Neural cell (in vitro differentiated cells): ENCODE measurements at regions not wholly inside any gene's neighbourhood (a gene's known extent, or its start where the extent isn't known, plus 50 kb on each side); places are given as distances from the start of the nearest gene placed in this dataset.

Experiments used
- H2AFZ ChIP-seq: fragments of 200-600, 300-800 bp; sonication (generic), shearing (Covaris generic); 2 replicates; pipeline ENCODE4 v1.6.0; 2014; ENCODE audit warnings: low read depth, mild to moderate bottlenecking, antibody characterized with exemption, low read length, moderate library complexity
- H3F3A ChIP-seq: fragments of 200-600 bp; shearing (Covaris generic); 2 replicates; pipeline ENCODE4 v1.6.1; 2016; ENCODE audit warnings: mild to moderate bottlenecking, moderate library complexity, mixed read lengths, antibody characterized with exemption, low read length; ENCODE audit not compliant: insufficient read depth, poor library complexity, severe bottlenecking
- H3K27ac ChIP-seq: fragments of 200-600, 300-800 bp; sonication (generic), shearing (Covaris generic); 2 replicates; pipeline ENCODE4 v1.5.1; 2014; ENCODE audit warnings: mild to moderate bottlenecking, low read length, moderate library complexity
- H3K27me3 ChIP-seq: fragments of 300-800, 200-600 bp; sonication (generic), shearing (Covaris generic); 2 replicates; pipeline ENCODE4 v1.6.0; 2014; ENCODE audit warnings: mild to moderate bottlenecking, low read depth, low read length, moderate library complexity; ENCODE audit not compliant: insufficient read depth
- H3K36me3 ChIP-seq: fragments of 300-800, 200-600 bp; sonication (generic), shearing (Covaris generic); 2 replicates; pipeline ENCODE4 v1.5.1; 2014; ENCODE audit warnings: mild to moderate bottlenecking, antibody characterized with exemption, low read length, moderate library complexity; ENCODE audit not compliant: insufficient read depth
- H3K4me2 ChIP-seq: fragments of 300-800, 200-600 bp; sonication (generic), shearing (Covaris generic); 2 replicates; pipeline ENCODE4 v1.6.0; 2014; ENCODE audit warnings: mild to moderate bottlenecking, low read length
- H3K4me3 ChIP-seq: fragments of 300-800, 200-600 bp; sonication (generic), shearing (Covaris generic); 2 replicates; pipeline ENCODE4 v1.5.1; 2014; ENCODE audit warnings: mild to moderate bottlenecking, low read length, moderate library complexity
- H3K79me2 ChIP-seq: fragments of 200-600 bp; shearing (Covaris generic); replicated peaks from 2 replicates; pipeline ENCODE4 v1.6.0; 2014; ENCODE audit warnings: mild to moderate bottlenecking, low read length, moderate library complexity; ENCODE audit not compliant: insufficient read depth
- H3K9ac ChIP-seq: fragments of 300-800, 200-600 bp; sonication (generic), shearing (Covaris generic); 2 replicates; pipeline ENCODE4 v1.6.1; 2016; ENCODE audit warnings: mild to moderate bottlenecking, low read length, mixed read lengths
- H3K9me2 ChIP-seq: fragments of 200-600 bp; shearing (Covaris generic); 2 replicates; pipeline ENCODE4 v1.6.1; 2016; ENCODE audit warnings: mild to moderate bottlenecking, low read length, mixed read lengths; ENCODE audit not compliant: insufficient read depth
- H3K9me3 ChIP-seq: fragments of 200-600, 300-800 bp; sonication (generic), shearing (Covaris generic); 2 replicates; pipeline ENCODE4 v1.6.1; 2016; ENCODE audit warnings: mild to moderate bottlenecking, mixed run types, low read length, moderate library complexity, mixed read lengths
- H4K20me1 ChIP-seq: fragments of 200-600 bp; shearing (Covaris generic); 2 replicates; pipeline ENCODE4 v1.6.1; 2016; ENCODE audit warnings: mild to moderate bottlenecking, mixed run types; ENCODE audit not compliant: insufficient read depth
- EP300 ChIP-seq: fragments of 450-650 bp; conservative IDR thresholded peaks from 2 replicates; pipeline ENCODE4 v1.6.1; 2014; ENCODE audit warnings: antibody characterized with exemption, mild to moderate bottlenecking, moderate library complexity; ENCODE audit not compliant: poor library complexity, severe bottlenecking
- EZH2 ChIP-seq: fragments of 200-600, 300-800 bp; shearing (Covaris generic), sonication (generic); IDR thresholded peaks from 2 replicates; pipeline ENCODE4 v1.6.1; 2014; ENCODE audit warnings: antibody characterized with exemption, low read length, borderline replicate concordance, mild to moderate bottlenecking; ENCODE audit not compliant: insufficient read depth, poor library complexity, severe bottlenecking
- MXI1 ChIP-seq: fragments of 450-650 bp; conservative IDR thresholded peaks from 2 replicates; pipeline ENCODE4 v1.6.1; 2014; ENCODE audit warnings: antibody characterized with exemption, mild to moderate bottlenecking; ENCODE audit not compliant: poor library complexity, severe bottlenecking
- POLR2AphosphoS5 ChIP-seq: IDR thresholded peaks from 2 replicates; pipeline ENCODE4 v1.6.1; 2012
- RAD21 ChIP-seq: fragments of 450-650 bp; conservative IDR thresholded peaks from 2 replicates; pipeline ENCODE4 v1.6.1; 2014; ENCODE audit warnings: antibody characterized with exemption, mild to moderate bottlenecking, moderate library complexity
- SMC3 ChIP-seq: fragments of 450-650 bp; conservative IDR thresholded peaks from 2 replicates; pipeline ENCODE4 v1.6.1; 2014; ENCODE audit warnings: antibody characterized with exemption, mild to moderate bottlenecking, moderate library complexity; ENCODE audit not compliant: poor library complexity
- TAF1 ChIP-seq: IDR thresholded peaks from 2 replicates; pipeline ENCODE4 v1.6.1; 2012; ENCODE audit warnings: low read depth
- TF ChIP-seq, protein P1 (sequence below): fragments of 450-650 bp; IDR thresholded peaks from 2 replicates; pipeline ENCODE4 v1.5.1; 2014; ENCODE audit warnings: antibody characterized with exemption, mild to moderate bottlenecking, moderate library complexity; ENCODE audit not compliant: poor library complexity, severe bottlenecking
- TF ChIP-seq, protein P2 (sequence below): IDR thresholded peaks from 2 replicates; pipeline ENCODE4 v1.6.1; 2012; ENCODE audit warnings: borderline replicate concordance

GRCh38 chr7:19464241-19464640 is 244.6 kb downstream of the POLR1F start:
- Histone ChIP-seq H4K20me1 (no peaks in the 10 kb centered on the region), H3K9me2 (no peaks in the 10 kb centered on the region), H3K9ac (no peak overlapping the region), H3K27me3 (no peaks in the 10 kb centered on the region), H3K36me3 (no peaks in the 10 kb centered on the region), H3K27ac (no peak overlapping the region), H2AFZ (no peak overlapping the region), H3K4me3 (no peak overlapping the region), H3F3A (no peaks in the 10 kb centered on the region), H3K79me2 (no peaks in the 10 kb centered on the region), H3K9me3 (no peaks in the 10 kb centered on the region), H3K4me2 (no peak overlapping the region)
- TF ChIP-seq SMC3, result no peak
- TF ChIP-seq MXI1, result no peak
- no peak for TF ChIP-seq POLR2AphosphoS5
- TF ChIP-seq EP300, result no peak
- TF ChIP-seq RAD21, result no peak
- TF ChIP-seq, protein P1, sequence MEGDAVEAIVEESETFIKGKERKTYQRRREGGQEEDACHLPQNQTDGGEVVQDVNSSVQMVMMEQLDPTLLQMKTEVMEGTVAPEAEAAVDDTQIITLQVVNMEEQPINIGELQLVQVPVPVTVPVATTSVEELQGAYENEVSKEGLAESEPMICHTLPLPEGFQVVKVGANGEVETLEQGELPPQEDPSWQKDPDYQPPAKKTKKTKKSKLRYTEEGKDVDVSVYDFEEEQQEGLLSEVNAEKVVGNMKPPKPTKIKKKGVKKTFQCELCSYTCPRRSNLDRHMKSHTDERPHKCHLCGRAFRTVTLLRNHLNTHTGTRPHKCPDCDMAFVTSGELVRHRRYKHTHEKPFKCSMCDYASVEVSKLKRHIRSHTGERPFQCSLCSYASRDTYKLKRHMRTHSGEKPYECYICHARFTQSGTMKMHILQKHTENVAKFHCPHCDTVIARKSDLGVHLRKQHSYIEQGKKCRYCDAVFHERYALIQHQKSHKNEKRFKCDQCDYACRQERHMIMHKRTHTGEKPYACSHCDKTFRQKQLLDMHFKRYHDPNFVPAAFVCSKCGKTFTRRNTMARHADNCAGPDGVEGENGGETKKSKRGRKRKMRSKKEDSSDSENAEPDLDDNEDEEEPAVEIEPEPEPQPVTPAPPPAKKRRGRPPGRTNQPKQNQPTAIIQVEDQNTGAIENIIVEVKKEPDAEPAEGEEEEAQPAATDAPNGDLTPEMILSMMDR, result no peak
- TF ChIP-seq TAF1, result no peak
- TF ChIP-seq, protein P2, sequence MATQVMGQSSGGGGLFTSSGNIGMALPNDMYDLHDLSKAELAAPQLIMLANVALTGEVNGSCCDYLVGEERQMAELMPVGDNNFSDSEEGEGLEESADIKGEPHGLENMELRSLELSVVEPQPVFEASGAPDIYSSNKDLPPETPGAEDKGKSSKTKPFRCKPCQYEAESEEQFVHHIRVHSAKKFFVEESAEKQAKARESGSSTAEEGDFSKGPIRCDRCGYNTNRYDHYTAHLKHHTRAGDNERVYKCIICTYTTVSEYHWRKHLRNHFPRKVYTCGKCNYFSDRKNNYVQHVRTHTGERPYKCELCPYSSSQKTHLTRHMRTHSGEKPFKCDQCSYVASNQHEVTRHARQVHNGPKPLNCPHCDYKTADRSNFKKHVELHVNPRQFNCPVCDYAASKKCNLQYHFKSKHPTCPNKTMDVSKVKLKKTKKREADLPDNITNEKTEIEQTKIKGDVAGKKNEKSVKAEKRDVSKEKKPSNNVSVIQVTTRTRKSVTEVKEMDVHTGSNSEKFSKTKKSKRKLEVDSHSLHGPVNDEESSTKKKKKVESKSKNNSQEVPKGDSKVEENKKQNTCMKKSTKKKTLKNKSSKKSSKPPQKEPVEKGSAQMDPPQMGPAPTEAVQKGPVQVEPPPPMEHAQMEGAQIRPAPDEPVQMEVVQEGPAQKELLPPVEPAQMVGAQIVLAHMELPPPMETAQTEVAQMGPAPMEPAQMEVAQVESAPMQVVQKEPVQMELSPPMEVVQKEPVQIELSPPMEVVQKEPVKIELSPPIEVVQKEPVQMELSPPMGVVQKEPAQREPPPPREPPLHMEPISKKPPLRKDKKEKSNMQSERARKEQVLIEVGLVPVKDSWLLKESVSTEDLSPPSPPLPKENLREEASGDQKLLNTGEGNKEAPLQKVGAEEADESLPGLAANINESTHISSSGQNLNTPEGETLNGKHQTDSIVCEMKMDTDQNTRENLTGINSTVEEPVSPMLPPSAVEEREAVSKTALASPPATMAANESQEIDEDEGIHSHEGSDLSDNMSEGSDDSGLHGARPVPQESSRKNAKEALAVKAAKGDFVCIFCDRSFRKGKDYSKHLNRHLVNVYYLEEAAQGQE, result no peak
- no peak for TF ChIP-seq EZH2

GRCh38 chr7:19463581-19463980 is 245.3 kb downstream of the POLR1F start:
- Histone ChIP-seq H3K27ac (no peak overlapping the region), H3K9me2 (no peaks in the 10 kb centered on the region), H4K20me1 (no peaks in the 10 kb centered on the region), H3K9ac (no peak overlapping the region), H2AFZ (no peak overlapping the region), H3K27me3 (no peaks in the 10 kb centered on the region), H3K4me2 (no peak overlapping the region), H3K9me3 (no peaks in the 10 kb centered on the region), H3K79me2 (no peaks in the 10 kb centered on the region), H3K4me3 (no peak overlapping the region), H3F3A (no peaks in the 10 kb centered on the region), H3K36me3 (no peaks in the 10 kb centered on the region)
- TF ChIP-seq EZH2 (no peak), EP300 (no peak), POLR2AphosphoS5 (no peak), MXI1 (no peak)
- TF ChIP-seq, protein P2, result no peak
